Hepatocyte (in vitro differentiated cells): ENCODE measurements at regions not wholly inside any gene's neighbourhood (a gene's known extent, or its start where the extent isn't known, plus 50 kb on each side); places are given as distances from the start of the nearest gene placed in this dataset.

Experiments used
- EZH2 ChIP-seq: fragments of 200-600 bp; sonication (generic); IDR thresholded peaks from 2 replicates; pipeline ENCODE4 v1.6.1; 2016; ENCODE audit warnings: antibody characterized with exemption, mild to moderate bottlenecking, borderline replicate concordance
- TF ChIP-seq, protein P1 (sequence below): fragments of 200-600 bp; sonication (generic); IDR thresholded peaks from 2 replicates; pipeline ENCODE4 v1.5.1; 2016; ENCODE audit warnings: antibody characterized with exemption, mild to moderate bottlenecking; ENCODE audit not compliant: poor library complexity

DNA sequence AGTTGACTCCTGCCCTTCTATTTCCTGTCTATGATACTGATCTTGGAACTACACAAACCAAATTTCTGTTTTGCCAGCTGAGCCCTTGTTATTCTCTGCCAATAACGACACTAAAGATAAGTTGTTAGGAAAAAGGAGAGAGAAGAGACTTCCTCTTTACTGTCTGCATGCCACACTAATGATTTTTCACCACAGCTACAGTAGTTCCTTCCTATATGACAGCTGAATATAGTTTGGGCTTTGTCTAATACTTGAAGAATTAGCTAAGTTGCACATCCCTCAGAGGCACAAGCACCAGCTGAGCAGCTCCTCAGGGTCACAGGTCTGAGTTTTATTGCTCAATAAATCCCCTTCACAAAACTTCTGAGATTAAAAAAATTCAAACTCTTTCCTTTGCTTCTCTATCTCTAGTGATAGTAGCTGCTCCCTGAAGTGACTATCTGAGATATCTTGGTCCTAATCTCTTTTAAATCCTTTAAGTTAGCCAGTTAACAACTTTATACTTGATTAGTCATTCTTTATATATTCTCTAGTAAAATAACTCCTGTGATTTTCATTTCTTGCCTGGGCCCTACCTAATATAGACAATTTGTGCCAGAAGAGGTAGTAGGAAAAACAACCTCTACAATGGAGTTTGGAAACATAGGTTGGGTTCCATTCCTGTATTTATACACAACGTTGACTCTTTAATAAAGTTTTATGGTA lies 253.0 kb upstream of the CNTNAP5 start:
- TF ChIP-seq, protein P1, sequence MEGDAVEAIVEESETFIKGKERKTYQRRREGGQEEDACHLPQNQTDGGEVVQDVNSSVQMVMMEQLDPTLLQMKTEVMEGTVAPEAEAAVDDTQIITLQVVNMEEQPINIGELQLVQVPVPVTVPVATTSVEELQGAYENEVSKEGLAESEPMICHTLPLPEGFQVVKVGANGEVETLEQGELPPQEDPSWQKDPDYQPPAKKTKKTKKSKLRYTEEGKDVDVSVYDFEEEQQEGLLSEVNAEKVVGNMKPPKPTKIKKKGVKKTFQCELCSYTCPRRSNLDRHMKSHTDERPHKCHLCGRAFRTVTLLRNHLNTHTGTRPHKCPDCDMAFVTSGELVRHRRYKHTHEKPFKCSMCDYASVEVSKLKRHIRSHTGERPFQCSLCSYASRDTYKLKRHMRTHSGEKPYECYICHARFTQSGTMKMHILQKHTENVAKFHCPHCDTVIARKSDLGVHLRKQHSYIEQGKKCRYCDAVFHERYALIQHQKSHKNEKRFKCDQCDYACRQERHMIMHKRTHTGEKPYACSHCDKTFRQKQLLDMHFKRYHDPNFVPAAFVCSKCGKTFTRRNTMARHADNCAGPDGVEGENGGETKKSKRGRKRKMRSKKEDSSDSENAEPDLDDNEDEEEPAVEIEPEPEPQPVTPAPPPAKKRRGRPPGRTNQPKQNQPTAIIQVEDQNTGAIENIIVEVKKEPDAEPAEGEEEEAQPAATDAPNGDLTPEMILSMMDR: no peak
- no peak for TF ChIP-seq EZH2
